GM12892 (cell line): ENCODE measurements at regions not wholly inside any gene's neighbourhood (a gene's known extent, or its start where the extent isn't known, plus 50 kb on each side); places are given as distances from the start of the nearest gene placed in this dataset.
"Not testable (repeated sequence)": the region's sequence is repeated elsewhere in the genome, so short reads cannot be mapped to it uniquely, and the experiment has no call there.

Experiments used
- DNase-seq: peaks from one replicate; pipeline ENCODE4 v3.0.0; 2011; ENCODE audit not compliant: insufficient read length
- FAIRE-seq: peaks from 2 replicates; lab custom pipeline; 2011; peaks lifted over from hg19 to GRCh38; lab: Jason Lieb, UNC
- POLR2A ChIP-seq: IDR thresholded peaks from 2 replicates; pipeline ENCODE4 v1.6.1; 2011; ENCODE audit warnings: low read depth, low read length, control low read depth
- POLR2AphosphoS5 ChIP-seq: IDR thresholded peaks from 2 replicates; pipeline ENCODE4 v1.6.1; 2011; ENCODE audit warnings: low read depth, low read length, control low read depth
- TAF1 ChIP-seq: IDR thresholded peaks from 2 replicates; pipeline ENCODE4 v1.6.1; 2011; ENCODE audit warnings: low read depth, mild to moderate bottlenecking, control low read depth, low read length, borderline replicate concordance

- DNase-seq (no peak), FAIRE-seq (no peak)
- TF ChIP-seq TAF1 (no peak), POLR2AphosphoS5 (no peak), POLR2A (no peak)
Observed at GRCh38 chr2:242002944-242003343, 133.4 kb downstream of the RTP5 start.

GRCh38 chr2:242004223-242004901 is 134.8 kb downstream of the RTP5 start:
- TF ChIP-seq POLR2A = no peak
- TF ChIP-seq TAF1 = no peak
- TF ChIP-seq POLR2AphosphoS5 = no peak
- DNase-seq (no peak), FAIRE-seq (no peak)

- TF ChIP-seq TAF1 (no peak), POLR2AphosphoS5 (no peak), POLR2A (no peak)
- no peak for FAIRE-seq
- DNase-seq = no peak
Observed at GRCh38 chr2:242004902-242005230, 135.3 kb downstream of the RTP5 start.

DNA sequence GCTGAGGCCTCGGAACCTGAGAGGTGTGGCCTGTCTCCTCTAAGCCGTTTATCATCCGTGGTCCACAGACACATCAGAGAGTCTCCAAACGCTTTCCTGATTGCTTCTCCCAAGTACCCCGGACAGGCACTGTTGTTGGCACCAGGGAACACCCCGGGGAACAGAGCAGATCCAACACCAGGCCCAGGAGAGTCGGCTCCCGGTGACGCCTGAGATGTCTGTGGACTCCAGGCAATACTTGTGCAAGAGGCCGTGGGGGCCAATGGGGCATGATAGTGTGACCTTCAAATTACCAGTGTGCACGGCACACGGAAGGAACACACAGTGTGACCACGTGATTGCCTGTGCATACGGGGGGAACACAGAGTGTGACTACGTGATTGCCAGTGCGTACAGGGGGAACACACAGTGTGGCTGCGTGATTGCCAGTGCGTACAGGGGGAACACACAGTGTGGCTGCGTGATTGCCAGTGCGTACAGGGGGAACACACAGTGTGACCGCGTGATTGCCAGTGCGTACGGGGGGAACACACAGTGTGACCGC is 136.6 kb downstream of the RTP5 start:
- not testable (repeated sequence) for FAIRE-seq

DNA sequence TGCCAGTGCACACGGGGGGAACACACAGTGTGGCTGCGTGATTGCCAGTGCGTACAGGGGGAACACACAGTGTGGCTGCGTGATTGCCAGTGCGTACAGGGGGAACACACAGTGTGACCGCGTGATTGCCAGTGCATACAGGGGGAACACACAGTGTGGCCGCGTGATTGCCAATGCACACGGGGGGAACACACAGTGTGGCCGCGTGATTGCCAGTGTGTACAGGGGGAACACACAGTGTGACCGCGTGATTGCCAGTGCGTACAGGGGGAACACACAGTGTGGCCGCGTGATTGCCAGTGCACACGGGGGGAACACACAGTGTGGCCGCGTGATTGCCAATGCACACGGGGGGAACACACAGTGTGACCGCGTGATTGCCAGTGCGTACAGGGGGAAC is 139.4 kb downstream of the RTP5 start:
- not testable (repeated sequence) for FAIRE-seq, DNase-seq

More for the DNA sequence above, 136.6 kb downstream of the RTP5 start:
- DNase-seq = not testable (repeated sequence)

- not testable (repeated sequence) for DNase-seq, FAIRE-seq
Observed at GRCh38 chr2:242009846-242010245, 140.3 kb downstream of the RTP5 start.

DNA sequence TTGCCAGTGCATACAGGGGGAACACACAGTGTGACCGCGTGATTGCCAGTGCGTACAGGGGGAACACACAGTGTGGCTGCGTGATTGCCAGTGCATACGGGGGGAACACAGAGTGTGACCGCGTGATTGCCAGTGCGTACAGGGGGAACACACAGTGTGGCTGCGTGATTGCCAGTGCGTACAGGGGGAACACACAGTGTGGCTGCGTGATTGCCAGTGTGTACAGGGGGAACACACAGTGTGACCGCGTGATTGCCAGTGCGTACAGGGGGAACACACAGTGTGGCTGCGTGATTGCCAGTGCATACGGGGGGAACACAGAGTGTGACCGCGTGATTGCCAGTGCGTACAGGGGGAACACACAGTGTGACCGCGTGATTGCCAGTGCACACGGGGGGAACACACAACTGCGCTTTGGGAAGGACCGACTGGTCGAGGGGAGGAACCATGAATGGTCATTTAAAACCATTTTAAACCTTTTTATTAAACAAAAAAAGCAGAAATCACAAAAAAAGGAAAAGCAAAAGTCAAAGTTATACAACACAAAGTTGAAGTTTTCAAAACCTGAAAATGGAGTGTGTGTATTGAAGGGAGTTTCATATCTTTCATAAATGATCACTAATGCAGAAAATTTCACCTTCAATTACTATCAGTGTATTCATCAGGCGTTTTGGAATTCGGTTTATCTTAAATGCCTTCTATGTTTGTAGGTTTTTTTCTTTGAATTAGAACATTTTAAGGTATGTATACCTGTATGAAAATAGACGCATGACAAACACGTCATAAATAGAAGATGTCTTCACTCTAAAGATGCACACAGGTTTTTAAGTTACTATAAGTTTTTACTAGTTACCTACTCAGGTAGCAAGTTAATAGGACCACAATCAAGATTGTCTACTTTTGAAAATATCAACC is 141.0 kb downstream of the RTP5 start:
- DNase-seq, FAIRE-seq: not testable (repeated sequence)

DNA sequence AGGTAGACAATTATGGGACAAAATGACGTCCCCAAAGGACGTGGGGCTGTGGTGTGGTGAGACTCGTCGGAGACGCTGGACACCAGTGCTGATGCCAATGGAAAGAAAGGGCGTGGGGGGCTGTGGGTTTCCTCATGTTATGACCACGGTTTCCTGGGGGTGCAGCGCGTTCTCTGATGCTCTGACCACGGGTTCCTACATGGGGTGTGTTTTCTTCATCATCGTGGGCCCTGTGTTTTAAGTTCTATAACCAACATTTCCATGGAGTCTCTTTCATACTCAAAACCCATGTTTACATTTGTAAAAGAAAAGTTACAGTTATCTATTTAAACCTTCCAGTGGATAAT is 141.6 kb downstream of the RTP5 start:
- DNase-seq = no peak
- TF ChIP-seq TAF1 (no peak), POLR2A (no peak), POLR2AphosphoS5 (no peak)
- FAIRE-seq = no peak

GRCh38 chr2:242011516-242011915 is 142.0 kb downstream of the RTP5 start:
- no peak for FAIRE-seq
- no peak for DNase-seq
- TF ChIP-seq POLR2AphosphoS5 = no peak
- TF ChIP-seq POLR2A = no peak
- no peak for TF ChIP-seq TAF1

DNA sequence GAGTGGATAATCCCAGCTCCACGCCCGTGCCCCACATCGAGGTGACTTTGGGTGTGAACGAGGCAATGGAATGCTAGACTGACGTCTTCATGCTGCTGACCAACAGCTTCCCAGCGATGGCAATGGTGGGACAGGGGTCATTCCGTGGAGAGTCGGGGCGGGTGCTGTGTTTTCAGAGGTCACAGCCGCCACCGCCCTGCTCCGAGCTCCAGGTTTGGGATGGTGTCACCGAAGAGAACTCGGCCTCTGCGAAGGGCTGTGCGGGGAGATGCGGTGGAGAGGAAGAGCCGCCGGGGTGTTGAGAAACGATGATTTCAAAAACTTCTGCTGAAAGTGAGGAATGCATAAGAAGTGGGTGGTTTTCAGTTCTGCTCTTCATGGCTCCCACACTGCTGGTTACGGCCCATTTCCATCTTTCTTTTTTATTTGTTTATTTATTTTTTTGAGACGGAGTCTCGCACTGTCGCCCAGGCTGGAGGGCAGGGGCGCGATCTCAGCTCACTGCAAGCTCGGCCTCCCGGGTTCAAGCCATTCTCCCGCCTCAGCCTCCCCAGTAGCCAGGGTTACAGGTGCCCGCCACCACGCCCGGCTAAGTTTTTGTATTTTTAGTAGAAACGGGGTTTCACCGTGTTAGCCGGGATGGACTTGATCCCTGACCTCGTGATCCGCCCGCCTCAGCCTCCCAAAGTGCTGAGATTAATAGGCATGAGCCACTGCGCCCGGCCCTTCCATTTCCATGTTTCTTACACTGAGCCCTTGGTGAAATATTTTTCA is 142.6 kb downstream of the RTP5 start:
- TF ChIP-seq POLR2AphosphoS5 = no peak
- TF ChIP-seq TAF1 = no peak
- no peak for TF ChIP-seq POLR2A

GRCh38 chr2:242012956-242013764 is 143.6 kb downstream of the RTP5 start:
- DNase-seq = no peak
- TF ChIP-seq POLR2AphosphoS5 (no peak), POLR2A (no peak), TAF1 (no peak)
- no peak for FAIRE-seq

More for the DNA sequence above, 142.6 kb downstream of the RTP5 start:
- FAIRE-seq (no peak), DNase-seq (no peak)

DNA sequence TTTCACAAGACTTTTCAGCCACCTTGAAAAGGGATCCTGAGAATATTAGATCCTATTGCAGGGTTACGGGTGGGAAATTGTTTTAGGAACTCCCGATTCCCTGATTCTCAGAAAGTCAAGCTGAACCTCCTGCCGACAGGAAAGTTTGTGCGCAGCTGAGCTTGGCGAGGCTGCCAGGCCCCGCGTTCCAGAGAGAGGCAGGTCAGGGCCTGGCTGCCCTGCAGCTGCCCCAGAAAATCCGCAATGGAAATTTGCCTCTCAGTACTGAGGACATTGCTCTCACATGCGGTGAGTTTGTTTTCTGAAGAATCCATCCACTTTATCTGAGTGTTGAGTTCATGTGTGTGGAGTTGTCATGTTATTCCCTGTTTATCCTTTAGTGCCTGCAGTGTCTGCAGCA is 144.2 kb downstream of the RTP5 start:
- FAIRE-seq (no peak), DNase-seq (no peak)
- TF ChIP-seq POLR2A = no peak
- no peak for TF ChIP-seq POLR2AphosphoS5
- TF ChIP-seq TAF1 = no peak
